GM12878 (cell line): ENCODE measurements at regions not wholly inside any gene's neighbourhood (a gene's known extent, or its start where the extent isn't known, plus 50 kb on each side); places are given as distances from the start of the nearest gene placed in this dataset.

Source experiments
- PML ChIP-seq: IDR thresholded peaks from 2 replicates; pipeline ENCODE4 v1.6.1; 2012; ENCODE audit warnings: low read length, inconsistent platforms
- POLR2AphosphoS2 ChIP-seq: IDR thresholded peaks from 2 replicates; pipeline ENCODE4 v1.6.1; 2011; ENCODE audit warnings: low read depth, mild to moderate bottlenecking, low read length, improper control_type of control experiment, moderate library complexity
- SMC3 ChIP-seq: IDR thresholded peaks from 2 replicates; pipeline ENCODE4 v1.6.1; 2011; ENCODE audit warnings: low read length, improper control_type of control experiment, borderline replicate concordance
- TF ChIP-seq, protein P1 (sequence below): fragments of 450-650 bp; IDR thresholded peaks from 2 replicates; pipeline ENCODE4 v1.6.1; 2018; ENCODE audit warnings: mild to moderate bottlenecking, low read depth, moderate library complexity; ENCODE audit not compliant: partially characterized antibody
- TF ChIP-seq, protein P2 (sequence below): fragments of 450-650 bp; formaldehyde crosslinking; IDR thresholded peaks from 2 replicates; pipeline ENCODE4 v1.4.0; 2020; ENCODE audit warnings: mild to moderate bottlenecking, moderate library complexity

DNA sequence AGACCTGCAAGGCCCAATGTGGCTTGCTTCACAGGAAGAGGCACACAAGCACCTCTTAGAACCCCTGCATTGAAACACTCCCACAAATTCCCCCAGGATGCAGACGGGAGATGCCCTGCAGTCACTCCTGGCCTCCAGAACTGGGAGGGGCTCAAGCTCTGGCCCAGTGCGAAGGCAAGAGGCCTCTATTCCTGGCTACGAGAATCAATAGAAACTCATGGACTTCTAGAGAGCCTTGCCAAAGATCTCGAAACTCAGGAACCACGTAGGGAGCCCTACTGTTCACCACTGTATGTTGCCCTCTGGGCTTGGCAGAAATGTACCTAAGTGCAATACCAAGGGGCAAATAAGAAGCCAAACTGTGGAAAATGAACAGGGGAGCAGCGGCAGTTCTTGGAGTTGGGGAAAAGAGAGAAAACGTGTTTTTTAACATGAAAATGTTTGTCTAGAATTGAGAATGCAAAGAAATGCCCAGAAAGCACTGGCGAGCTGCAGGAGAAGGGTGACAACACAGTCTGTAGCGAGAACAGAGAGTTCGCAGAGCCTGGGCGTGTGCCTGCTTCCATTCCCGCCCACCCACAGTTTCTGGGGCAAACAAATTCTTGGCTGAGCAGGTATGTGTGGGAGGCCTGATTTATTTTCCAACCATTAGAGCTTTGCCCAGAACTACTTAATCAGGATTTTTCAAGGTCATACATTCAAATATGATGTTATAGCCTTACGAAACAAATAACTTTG, 260.5 kb upstream of the KLF14 start (continued):
- TF ChIP-seq, protein P1, sequence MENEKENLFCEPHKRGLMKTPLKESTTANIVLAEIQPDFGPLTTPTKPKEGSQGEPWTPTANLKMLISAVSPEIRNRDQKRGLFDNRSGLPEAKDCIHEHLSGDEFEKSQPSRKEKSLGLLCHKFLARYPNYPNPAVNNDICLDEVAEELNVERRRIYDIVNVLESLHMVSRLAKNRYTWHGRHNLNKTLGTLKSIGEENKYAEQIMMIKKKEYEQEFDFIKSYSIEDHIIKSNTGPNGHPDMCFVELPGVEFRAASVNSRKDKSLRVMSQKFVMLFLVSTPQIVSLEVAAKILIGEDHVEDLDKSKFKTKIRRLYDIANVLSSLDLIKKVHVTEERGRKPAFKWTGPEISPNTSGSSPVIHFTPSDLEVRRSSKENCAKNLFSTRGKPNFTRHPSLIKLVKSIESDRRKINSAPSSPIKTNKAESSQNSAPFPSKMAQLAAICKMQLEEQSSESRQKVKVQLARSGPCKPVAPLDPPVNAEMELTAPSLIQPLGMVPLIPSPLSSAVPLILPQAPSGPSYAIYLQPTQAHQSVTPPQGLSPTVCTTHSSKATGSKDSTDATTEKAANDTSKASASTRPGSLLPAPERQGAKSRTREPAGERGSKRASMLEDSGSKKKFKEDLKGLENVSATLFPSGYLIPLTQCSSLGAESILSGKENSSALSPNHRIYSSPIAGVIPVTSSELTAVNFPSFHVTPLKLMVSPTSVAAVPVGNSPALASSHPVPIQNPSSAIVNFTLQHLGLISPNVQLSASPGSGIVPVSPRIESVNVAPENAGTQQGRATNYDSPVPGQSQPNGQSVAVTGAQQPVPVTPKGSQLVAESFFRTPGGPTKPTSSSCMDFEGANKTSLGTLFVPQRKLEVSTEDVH: no peak
- TF ChIP-seq PML (no peak), POLR2AphosphoS2 (no peak), SMC3 (no peak)
- TF ChIP-seq, protein P2, sequence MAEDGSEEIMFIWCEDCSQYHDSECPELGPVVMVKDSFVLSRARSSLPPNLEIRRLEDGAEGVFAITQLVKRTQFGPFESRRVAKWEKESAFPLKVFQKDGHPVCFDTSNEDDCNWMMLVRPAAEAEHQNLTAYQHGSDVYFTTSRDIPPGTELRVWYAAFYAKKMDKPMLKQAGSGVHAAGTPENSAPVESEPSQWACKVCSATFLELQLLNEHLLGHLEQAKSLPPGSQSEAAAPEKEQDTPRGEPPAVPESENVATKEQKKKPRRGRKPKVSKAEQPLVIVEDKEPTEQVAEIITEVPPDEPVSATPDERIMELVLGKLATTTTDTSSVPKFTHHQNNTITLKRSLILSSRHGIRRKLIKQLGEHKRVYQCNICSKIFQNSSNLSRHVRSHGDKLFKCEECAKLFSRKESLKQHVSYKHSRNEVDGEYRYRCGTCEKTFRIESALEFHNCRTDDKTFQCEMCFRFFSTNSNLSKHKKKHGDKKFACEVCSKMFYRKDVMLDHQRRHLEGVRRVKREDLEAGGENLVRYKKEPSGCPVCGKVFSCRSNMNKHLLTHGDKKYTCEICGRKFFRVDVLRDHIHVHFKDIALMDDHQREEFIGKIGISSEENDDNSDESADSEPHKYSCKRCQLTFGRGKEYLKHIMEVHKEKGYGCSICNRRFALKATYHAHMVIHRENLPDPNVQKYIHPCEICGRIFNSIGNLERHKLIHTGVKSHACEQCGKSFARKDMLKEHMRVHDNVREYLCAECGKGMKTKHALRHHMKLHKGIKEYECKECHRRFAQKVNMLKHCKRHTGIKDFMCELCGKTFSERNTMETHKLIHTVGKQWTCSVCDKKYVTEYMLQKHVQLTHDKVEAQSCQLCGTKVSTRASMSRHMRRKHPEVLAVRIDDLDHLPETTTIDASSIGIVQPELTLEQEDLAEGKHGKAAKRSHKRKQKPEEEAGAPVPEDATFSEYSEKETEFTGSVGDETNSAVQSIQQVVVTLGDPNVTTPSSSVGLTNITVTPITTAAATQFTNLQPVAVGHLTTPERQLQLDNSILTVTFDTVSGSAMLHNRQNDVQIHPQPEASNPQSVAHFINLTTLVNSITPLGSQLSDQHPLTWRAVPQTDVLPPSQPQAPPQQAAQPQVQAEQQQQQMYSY (CRISPR knock-in tag): no peak
- TF ChIP-seq, all 136 proteins: peak for 0
